SK-N-SH treated with all-trans-retinoic acid at 6 μM for 48 hours (cell line): ENCODE measurements at regions not wholly inside any gene's neighbourhood (a gene's known extent, or its start where the extent isn't known, plus 50 kb on each side); places are given as distances from the start of the nearest gene placed in this dataset.
"Not testable (repeated sequence)": the region's sequence is repeated elsewhere in the genome, so short reads cannot be mapped to it uniquely, and the experiment has no call there.

Experiments
- ARNTL ChIP-seq: fragments of 450-650 bp; formaldehyde crosslinking; IDR thresholded peaks from 2 replicates; pipeline ENCODE4 v1.5.0; 2020; ENCODE audit warnings: low read depth, mild to moderate bottlenecking, moderate library complexity, borderline replicate concordance
- ESRRG ChIP-seq: fragments of 250-450 bp; sonication (Bioruptor Pico); IDR thresholded peaks from 2 replicates; pipeline ENCODE4 v1.6.1; 2021; ENCODE audit warnings: mild to moderate bottlenecking
- GLIS3 ChIP-seq: fragments of 250-450 bp; sonication (Bioruptor Pico); IDR thresholded peaks from 2 replicates; pipeline ENCODE4 v1.5.0; 2020; ENCODE audit warnings: mild to moderate bottlenecking, moderate library complexity
- ISL1 ChIP-seq: fragments of 250-450 bp; sonication (Bioruptor Pico); IDR thresholded peaks from 2 replicates; pipeline ENCODE4 v2.1.2; 2022; ENCODE audit warnings: mild to moderate bottlenecking, moderate library complexity
- SNAI2 ChIP-seq: fragments of 250-450 bp; sonication (Bioruptor Pico); IDR thresholded peaks from 2 replicates; pipeline ENCODE4 v1.5.0; 2020; ENCODE audit warnings: mild to moderate bottlenecking, moderate library complexity
- ZFP3 ChIP-seq: fragments of 250-450 bp; sonication (Bioruptor Pico); IDR thresholded peaks from 2 replicates; pipeline ENCODE4 v1.5.0; 2020; ENCODE audit warnings: mild to moderate bottlenecking, moderate library complexity
- ZNF565 ChIP-seq: fragments of 450-650 bp; formaldehyde crosslinking; conservative IDR thresholded peaks from 2 replicates; pipeline ENCODE4 v1.5.0; 2020; ENCODE audit warnings: low read depth, mild to moderate bottlenecking, moderate library complexity
- TF ChIP-seq, protein P1 (sequence below): fragments of 250-450 bp; sonication (Bioruptor Pico); IDR thresholded peaks from 2 replicates; pipeline ENCODE4 v1.5.1; 2020; ENCODE audit warnings: low read depth, mild to moderate bottlenecking, moderate library complexity

DNA sequence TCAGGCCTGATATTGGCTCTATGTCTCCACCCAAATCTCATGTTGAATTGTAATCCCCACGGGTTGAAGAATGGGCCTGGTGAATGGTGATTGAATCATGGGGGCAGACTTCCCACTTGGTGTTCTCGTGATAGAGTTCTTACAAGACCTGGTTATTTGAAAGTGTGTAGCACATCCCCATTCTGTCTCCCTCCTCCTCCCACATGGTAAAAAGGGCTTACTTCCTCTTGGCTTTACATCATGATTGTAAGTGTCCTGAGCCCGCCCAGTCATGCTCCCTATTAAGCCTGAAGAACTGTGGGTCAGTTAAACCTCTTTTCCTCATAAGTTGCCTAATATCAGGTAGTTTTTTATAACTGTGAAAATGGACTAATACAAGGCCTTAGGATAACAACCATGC is 158.8 kb upstream of the ZNG1F start:
- TF ChIP-seq ZNF565 (CRISPR knock-in tag); ISL1 (CRISPR knock-in tag); GLIS3; ESRRG (CRISPR knock-in tag); ZFP3 (CRISPR knock-in tag); ARNTL (CRISPR knock-in tag); SNAI2 (CRISPR knock-in tag): not testable (repeated sequence)
- TF ChIP-seq, protein P1, sequence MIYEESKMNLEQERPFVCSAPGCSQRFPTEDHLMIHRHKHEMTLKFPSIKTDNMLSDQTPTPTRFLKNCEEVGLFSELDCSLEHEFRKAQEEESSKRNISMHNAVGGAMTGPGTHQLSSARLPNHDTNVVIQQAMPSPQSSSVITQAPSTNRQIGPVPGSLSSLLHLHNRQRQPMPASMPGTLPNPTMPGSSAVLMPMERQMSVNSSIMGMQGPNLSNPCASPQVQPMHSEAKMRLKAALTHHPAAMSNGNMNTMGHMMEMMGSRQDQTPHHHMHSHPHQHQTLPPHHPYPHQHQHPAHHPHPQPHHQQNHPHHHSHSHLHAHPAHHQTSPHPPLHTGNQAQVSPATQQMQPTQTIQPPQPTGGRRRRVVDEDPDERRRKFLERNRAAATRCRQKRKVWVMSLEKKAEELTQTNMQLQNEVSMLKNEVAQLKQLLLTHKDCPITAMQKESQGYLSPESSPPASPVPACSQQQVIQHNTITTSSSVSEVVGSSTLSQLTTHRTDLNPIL (CRISPR knock-in tag): not testable (repeated sequence)
